ENCODE measurements at regions not wholly inside any gene's neighbourhood (a gene's known extent, or its start where the extent isn't known, plus 50 kb on each side); places are given as distances from the start of the nearest gene placed in this dataset.
"Not testable (repeated sequence)": the region's sequence is repeated elsewhere in the genome, so short reads cannot be mapped to it uniquely, and the experiment has no call there.

DNA sequence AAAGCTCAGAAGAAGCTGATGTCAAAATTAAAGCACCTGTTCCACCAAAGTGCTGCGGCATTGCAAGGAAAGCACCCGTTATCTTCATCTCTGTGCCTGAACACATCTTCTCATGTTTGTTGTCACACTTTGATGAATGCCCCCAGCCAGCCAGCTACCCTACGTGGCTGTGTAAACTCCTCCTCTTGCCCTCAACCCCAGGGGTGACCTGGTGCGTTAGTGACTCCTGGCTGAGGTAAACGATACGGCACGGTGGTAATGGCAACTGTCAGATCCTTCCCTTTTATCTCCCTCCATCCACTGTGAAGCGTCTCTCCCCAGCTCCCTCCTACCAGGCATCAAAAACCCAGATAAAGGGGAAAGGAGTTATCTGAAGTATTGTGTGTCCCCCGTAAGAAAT, 90.6 kb upstream of the WWC2 start:
- no peaks in the 10 kb centered on the region for H3K36me3 ChIP-seq
- intact Hi-C loops (cut with DNase I): no loop called here
- H3K4me1 ChIP-seq: no peaks in the 10 kb centered on the region
- no peak overlapping the region for H3K4me3 ChIP-seq
- TF ChIP-seq POLR2A (IDR thresholded peaks at IDR 0.05; ENCODE audit: low read depth) (no peak), CTCF (IDR thresholded peaks at IDR 0.05) (no peak), EP300 (IDR thresholded peaks at IDR 0.05) (no peak), POLR2AphosphoS5 (IDR thresholded peaks at IDR 0.05) (no peak)
- peaks cover 0 to 6% (median 0%) of the 10 kb centered on the region in 4 donors for H3K9me3 ChIP-seq
- H3K27me3 ChIP-seq: peaks cover 0 to 31% (median 0%) of the 10 kb centered on the region in 4 donors
- H3K27ac ChIP-seq (replicated peaks in 1 of 4): no peak overlapping the region
- no peak for DNase-seq (ENCODE audit: extremely low spot score)
- 17% methylated on average over 9 of the region's 9 CpGs for WGBS

DNA sequence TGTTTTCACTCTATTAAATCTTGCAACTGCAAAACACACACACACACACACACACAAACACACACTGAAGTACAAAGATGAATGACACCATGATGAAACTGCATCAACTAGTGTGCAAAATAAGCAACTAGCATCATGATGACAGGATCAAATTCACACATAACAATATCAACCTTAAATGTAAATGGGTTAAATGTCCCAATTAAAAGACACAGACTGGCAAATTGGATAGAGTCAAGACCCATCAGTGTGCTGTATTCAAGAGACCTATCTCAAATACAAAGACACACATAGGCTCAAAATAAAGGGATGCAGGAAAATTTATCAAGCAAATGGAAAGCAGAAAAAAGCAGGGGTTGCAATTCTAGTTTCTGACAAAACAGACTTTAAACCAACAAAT, 87.2 kb upstream of the DCTD start:
- H3K36me3 ChIP-seq; H3K4me3 ChIP-seq; H3K27ac ChIP-seq (replicated peaks in 1 of 4); H3K9me3 ChIP-seq; H3K4me1 ChIP-seq; intact Hi-C loops (cut with DNase I); DNase-seq (ENCODE audit: extremely low spot score): not testable (repeated sequence)
- H3K27me3 ChIP-seq: peaks cover 0 to 13% (median 0%) of the 10 kb centered on the region in 4 donors

DNA sequence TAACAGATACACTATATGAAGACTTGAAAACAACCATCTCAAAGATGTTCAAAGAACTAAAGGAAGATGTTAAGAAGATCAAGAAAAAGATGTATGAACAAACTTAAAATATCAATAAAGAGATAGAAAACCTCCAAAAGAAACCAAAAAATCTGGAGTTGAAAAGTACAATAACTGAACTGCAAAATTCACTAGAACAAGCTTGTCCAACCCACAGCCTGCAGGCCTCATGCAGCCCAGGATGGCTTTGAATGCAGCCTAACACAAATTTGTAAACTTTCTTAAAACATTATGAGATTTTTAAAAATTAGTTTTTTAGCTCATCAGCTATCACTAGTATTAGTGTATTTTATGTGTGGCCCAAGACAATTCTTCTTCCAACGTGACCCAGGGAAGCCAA, 77.0 kb upstream of the DCTD start:
- no peak for DNase-seq (ENCODE audit: extremely low spot score)
- Histone ChIP-seq H3K4me1 (no peaks in the 10 kb centered on the region), H3K4me3 (no peak overlapping the region), H3K9me3 (peaks cover 0 to 34% (median 18%) of the 10 kb centered on the region in 4 donors), H3K27me3 (no peaks in the 10 kb centered on the region), H3K36me3 (no peaks in the 10 kb centered on the region), H3K27ac (replicated peaks in 1 of 4) (no peak overlapping the region)
- intact Hi-C loops (cut with DNase I): no loop called here
- 85% methylated on average over 1 of the region's 1 CpG for WGBS
- TF ChIP-seq POLR2AphosphoS5 (IDR thresholded peaks at IDR 0.05) (no peak), EP300 (IDR thresholded peaks at IDR 0.05) (no peak), POLR2A (IDR thresholded peaks at IDR 0.05; ENCODE audit: low read depth) (no peak), CTCF (IDR thresholded peaks at IDR 0.05) (no peak)

DNA sequence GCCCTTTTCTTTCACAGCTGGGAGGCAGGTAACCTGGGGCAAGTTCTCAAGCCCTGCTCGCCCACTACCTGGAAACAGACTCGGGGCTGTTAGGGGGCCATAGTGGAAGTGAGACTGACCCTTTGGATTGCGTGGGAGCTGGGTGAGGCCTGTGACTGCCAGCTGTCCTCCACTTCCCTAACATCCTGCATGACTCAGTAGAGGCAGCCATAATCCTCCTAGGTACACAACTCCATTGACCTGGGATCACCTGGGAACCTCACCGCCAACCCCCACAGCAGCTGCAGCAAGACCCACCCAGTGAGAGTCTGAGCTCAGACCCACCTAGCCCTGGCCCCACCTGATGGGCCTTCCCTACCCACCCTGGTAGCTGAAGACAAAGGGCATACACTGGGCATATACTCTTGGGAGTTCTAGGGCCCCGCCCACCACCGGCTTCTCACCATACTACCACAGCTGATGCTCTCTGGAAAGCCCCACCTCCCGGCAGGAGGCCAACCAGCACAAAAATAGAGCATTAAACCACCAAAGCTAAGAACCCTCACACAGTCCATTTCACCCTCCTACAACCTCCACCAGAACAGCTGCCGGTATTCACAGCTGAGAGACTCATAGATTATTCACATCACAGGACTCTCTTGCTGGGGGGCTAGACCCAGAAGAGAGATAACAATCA, 61.1 kb upstream of the DCTD start:
- Histone ChIP-seq H3K36me3 (no peaks in the 10 kb centered on the region), H3K4me1 (peaks cover 0 to 13% (median 0%) of the 10 kb centered on the region in 4 donors), H3K9me3 (no peaks in the 10 kb centered on the region), H3K4me3 (no peak overlapping the region), H3K27ac (replicated peaks in 1 of 4) (no peak overlapping the region), H3K27me3 (no peaks in the 10 kb centered on the region)
- intact Hi-C loops (cut with DNase I): no loop called here
- no peak for DNase-seq (ENCODE audit: extremely low spot score)
- 76% methylated on average over 7 of the region's 8 CpGs for WGBS
- TF ChIP-seq CTCF (IDR thresholded peaks at IDR 0.05) (no peak), POLR2A (IDR thresholded peaks at IDR 0.05; ENCODE audit: low read depth) (no peak), EP300 (IDR thresholded peaks at IDR 0.05) (no peak), POLR2AphosphoS5 (IDR thresholded peaks at IDR 0.05) (no peak)

GRCh38 chr4:182975806-182976205, 58.6 kb upstream of the DCTD start:
- intact Hi-C loops (cut with DNase I): no loop called here
- TF ChIP-seq EP300 (IDR thresholded peaks at IDR 0.05): no peak
- no peak for TF ChIP-seq CTCF (IDR thresholded peaks at IDR 0.05)
- TF ChIP-seq POLR2A (IDR thresholded peaks at IDR 0.05; ENCODE audit: low read depth): no peak
- TF ChIP-seq POLR2AphosphoS5 (IDR thresholded peaks at IDR 0.05): no peak
- 15% methylated on average over 3 of the region's 3 CpGs for WGBS

More at GRCh38 chr4:182975806-182976205, 58.6 kb upstream of the DCTD start:
- H3K36me3 ChIP-seq: no peaks in the 10 kb centered on the region
- no peak overlapping the region for H3K27ac ChIP-seq (replicated peaks in 1 of 4)
- no peak for DNase-seq (ENCODE audit: extremely low spot score)
- H3K27me3 ChIP-seq: no peaks in the 10 kb centered on the region
- H3K4me3 ChIP-seq: no peak overlapping the region
- H3K4me1 ChIP-seq: peaks cover 0 to 13% (median 0%) of the 10 kb centered on the region in 4 donors
- no peaks in the 10 kb centered on the region for H3K9me3 ChIP-seq
